ENCODE measurements at regions not wholly inside any gene's neighbourhood (a gene's known extent, or its start where the extent isn't known, plus 50 kb on each side); places are given as distances from the start of the nearest gene placed in this dataset.

- Histone ChIP-seq H3K4me3 (no peak overlapping the region), H4K20me1 (replicated peaks; ENCODE audit: control insufficient read depth, insufficient read depth, low read length) (no peaks in the 10 kb centered on the region), H3K36me3 (ENCODE audit: control insufficient read depth, insufficient read depth, low read length) (no peaks in the 10 kb centered on the region), H3K9ac (ENCODE audit: insufficient read depth in 1 of 2, low read depth in 2 of 2, low read length in 2 of 2) (no peak overlapping the region), H3K27ac (ENCODE audit: extremely low read depth, low read depth, low read length) (no peak overlapping the region), H3K4me1 (replicated peaks in 1 of 2; ENCODE audit: control insufficient read depth in 2 of 2, insufficient read depth in 2 of 2, low read length in 2 of 2) (no peaks in the 10 kb centered on the region), H3K79me2 (ENCODE audit: control insufficient read depth, insufficient read depth, low read length) (no peaks in the 10 kb centered on the region), H3K4me2 (ENCODE audit: insufficient read depth, low read length) (no peak overlapping the region), H3K9me1 (ENCODE audit: control insufficient read depth, insufficient read depth, low read length) (no peaks in the 10 kb centered on the region), H3K9me3 (replicated peaks; ENCODE audit: control insufficient read depth, insufficient read depth, low read depth, low read length) (no peaks in the 10 kb centered on the region), H3K27me3 (ENCODE audit: control insufficient read depth in 2 of 2, insufficient read depth in 2 of 2, low read length in 2 of 2) (peaks cover 12 to 46% of the 10 kb centered on the region in 2 experiments; a peak in 4 of 5 replicates), H2AFZ (ENCODE audit: low read depth, low read length) (no peak overlapping the region)
- DNase-seq (ENCODE audit: extremely low read depth in 1 of 4, low spot score in 3 of 4) (peak in 2 of 4 experiments; percentile 5), ATAC-seq (no peak), FAIRE-seq (no peak)
- in situ Hi-C loops (cut with MboI): no loop called here
- BruUV-seq (replicated peaks): no TSS peak
- TF ChIP-seq PPARD (CRISPR knock-in tag; IDR thresholded peaks at IDR 0.05): no peak
- TF ChIP-seq ZNF134 (CRISPR knock-in tag; conservative IDR thresholded peaks at IDR 0.05): no peak
- TF ChIP-seq MIER1 (IDR thresholded peaks at IDR 0.05; ENCODE audit: low read depth): no peak
- TF ChIP-seq FOXJ3 (CRISPR knock-in tag; IDR thresholded peaks at IDR 0.05): no peak
- no peak for TF ChIP-seq ZNF277 (CRISPR knock-in tag; IDR thresholded peaks at IDR 0.05; ENCODE audit: borderline replicate concordance)
- TF ChIP-seq NBN (IDR thresholded peaks at IDR 0.05; ENCODE audit: low read depth): no peak
- no peak for TF ChIP-seq ASH1L (IDR thresholded peaks at IDR 0.05; ENCODE audit: borderline replicate concordance, low read depth, partially characterized antibody)
- TF ChIP-seq SMAD4 (CRISPR knock-in tag; conservative IDR thresholded peaks at IDR 0.05): no peak
- no peak for TF ChIP-seq WHSC1 (IDR thresholded peaks at IDR 0.05; ENCODE audit: low read length)
- no peak for TF ChIP-seq RNF219 (CRISPR knock-in tag; IDR thresholded peaks at IDR 0.05)
- intact Hi-C loops (cut with micrococcal nuclease): no loop called here
- WGBS (ENCODE audit: insufficient coverage, low coverage, missing lambda C conversion rate): 0% methylated on average over 3 of the region's 3 CpGs
- CTCF ChIA-PET (ENCODE audit: low intra/inter-chr PET ratio): no interaction called here
- POLR2A ChIA-PET: no interaction called here
These were observed 84.6 kb upstream of the UNC5B start for GRCh38 chr10:71127773-71128172.

All from K562 (cell line).